HEK293T (cell line): ENCODE measurements at regions not wholly inside any gene's neighbourhood (a gene's known extent, or its start where the extent isn't known, plus 50 kb on each side); places are given as distances from the start of the nearest gene placed in this dataset.

Experiments used
- FOXA1 ChIP-seq: fragments of 450-650 bp; IDR thresholded peaks from 2 replicates; pipeline ENCODE4 v1.6.1; 2016; ENCODE audit warnings: mild to moderate bottlenecking
- SP1 ChIP-seq: fragments of 450-650 bp; IDR thresholded peaks from 2 replicates; pipeline ENCODE4 v1.6.1; 2017

DNA sequence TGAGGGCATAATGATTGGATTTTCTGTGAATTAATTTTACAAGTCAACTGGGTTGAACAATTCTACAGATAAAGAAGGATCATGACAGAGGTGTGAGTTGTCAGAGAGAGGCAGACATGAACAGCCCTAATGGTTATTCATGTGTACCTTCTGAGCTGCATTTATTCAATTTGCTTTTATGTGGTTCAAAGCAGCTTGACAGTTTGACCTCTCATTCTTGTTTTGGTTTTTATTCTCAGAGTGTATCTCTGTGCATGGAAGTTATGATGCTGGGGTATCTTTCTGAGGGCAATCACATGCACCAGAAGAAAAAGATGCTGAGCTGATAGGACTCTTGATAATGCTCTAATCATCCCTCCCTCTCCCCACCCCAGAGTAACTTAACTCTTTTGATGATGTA, 169.3 kb upstream of the NPY2R start:
- TF ChIP-seq SP1 (no peak), FOXA1 (no peak)
